ENCODE measurements at regions not wholly inside any gene's neighbourhood (a gene's known extent, or its start where the extent isn't known, plus 50 kb on each side); places are given as distances from the start of the nearest gene placed in this dataset.
"Not testable (repeated sequence)": the region's sequence is repeated elsewhere in the genome, so short reads cannot be mapped to it uniquely, and the experiment has no call there.

DNA sequence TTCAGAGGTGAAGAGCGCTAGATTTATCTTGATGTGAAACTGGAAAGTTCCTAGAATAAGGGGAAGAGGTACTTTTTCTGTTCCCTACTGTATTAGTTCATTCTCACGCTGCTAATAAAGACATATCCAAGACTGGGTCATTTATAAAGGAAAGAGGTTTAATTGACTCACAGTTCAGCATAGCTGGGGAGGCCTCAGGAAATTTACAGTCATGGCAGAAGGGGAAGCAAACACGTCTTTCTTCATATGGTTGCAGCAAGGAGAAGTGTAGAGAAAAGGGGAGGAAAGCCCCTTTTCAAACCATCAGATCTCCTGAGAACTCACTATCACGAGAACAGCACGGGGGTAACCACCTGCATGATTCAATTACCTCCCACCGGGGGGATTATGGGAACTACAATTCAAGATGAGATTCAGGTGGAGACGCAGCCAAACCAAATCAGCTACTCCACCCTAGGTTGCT lies 99.8 kb upstream of the MPP7 start:
- TF ChIP-seq, protein P1, sequence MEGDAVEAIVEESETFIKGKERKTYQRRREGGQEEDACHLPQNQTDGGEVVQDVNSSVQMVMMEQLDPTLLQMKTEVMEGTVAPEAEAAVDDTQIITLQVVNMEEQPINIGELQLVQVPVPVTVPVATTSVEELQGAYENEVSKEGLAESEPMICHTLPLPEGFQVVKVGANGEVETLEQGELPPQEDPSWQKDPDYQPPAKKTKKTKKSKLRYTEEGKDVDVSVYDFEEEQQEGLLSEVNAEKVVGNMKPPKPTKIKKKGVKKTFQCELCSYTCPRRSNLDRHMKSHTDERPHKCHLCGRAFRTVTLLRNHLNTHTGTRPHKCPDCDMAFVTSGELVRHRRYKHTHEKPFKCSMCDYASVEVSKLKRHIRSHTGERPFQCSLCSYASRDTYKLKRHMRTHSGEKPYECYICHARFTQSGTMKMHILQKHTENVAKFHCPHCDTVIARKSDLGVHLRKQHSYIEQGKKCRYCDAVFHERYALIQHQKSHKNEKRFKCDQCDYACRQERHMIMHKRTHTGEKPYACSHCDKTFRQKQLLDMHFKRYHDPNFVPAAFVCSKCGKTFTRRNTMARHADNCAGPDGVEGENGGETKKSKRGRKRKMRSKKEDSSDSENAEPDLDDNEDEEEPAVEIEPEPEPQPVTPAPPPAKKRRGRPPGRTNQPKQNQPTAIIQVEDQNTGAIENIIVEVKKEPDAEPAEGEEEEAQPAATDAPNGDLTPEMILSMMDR (conservative IDR thresholded peaks at IDR 0.05; ENCODE audit: low read depth in 2 of 2), result not testable (repeated sequence)
- not testable (repeated sequence) for TF ChIP-seq EZH2 (IDR thresholded peaks at IDR 0.05; ENCODE audit: low read depth, unreplicated experiment); POLR2AphosphoS5 (IDR thresholded peaks at IDR 0.05; ENCODE audit: low read depth); EZH2phosphoT487 (IDR thresholded peaks at IDR 0.05; ENCODE audit: unreplicated experiment); NANOG (IDR thresholded peaks at IDR 0.05; ENCODE audit: borderline replicate concordance); JUNB (IDR thresholded peaks at IDR 0.05; ENCODE audit: unreplicated experiment); REST (IDR thresholded peaks at IDR 0.05; ENCODE audit: unreplicated experiment); CREB1 (CRISPR knock-in tag; IDR thresholded peaks at IDR 0.05; ENCODE audit: low read depth)
- TF ChIP-seq, protein P2, sequence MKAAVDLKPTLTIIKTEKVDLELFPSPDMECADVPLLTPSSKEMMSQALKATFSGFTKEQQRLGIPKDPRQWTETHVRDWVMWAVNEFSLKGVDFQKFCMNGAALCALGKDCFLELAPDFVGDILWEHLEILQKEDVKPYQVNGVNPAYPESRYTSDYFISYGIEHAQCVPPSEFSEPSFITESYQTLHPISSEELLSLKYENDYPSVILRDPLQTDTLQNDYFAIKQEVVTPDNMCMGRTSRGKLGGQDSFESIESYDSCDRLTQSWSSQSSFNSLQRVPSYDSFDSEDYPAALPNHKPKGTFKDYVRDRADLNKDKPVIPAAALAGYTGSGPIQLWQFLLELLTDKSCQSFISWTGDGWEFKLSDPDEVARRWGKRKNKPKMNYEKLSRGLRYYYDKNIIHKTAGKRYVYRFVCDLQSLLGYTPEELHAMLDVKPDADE (IDR thresholded peaks at IDR 0.05), result not testable (repeated sequence)
